Hepatocyte (in vitro differentiated cells): ENCODE measurements at regions not wholly inside any gene's neighbourhood (a gene's known extent, or its start where the extent isn't known, plus 50 kb on each side); places are given as distances from the start of the nearest gene placed in this dataset.
A peak's percentile ranks its signal among the peaks of the same experiment; 100 is the strongest.

Source experiments
- DNase-seq: peaks from one replicate; pipeline ENCODE4 v3.0.0-alpha.2; 2016; ENCODE audit warnings: low spot score
- H2AFZ ChIP-seq: fragments of 200-600 bp; sonication (generic); 2 replicates; pipeline ENCODE4 v1.6.0; 2016; ENCODE audit warnings: antibody characterized with exemption, mild to moderate bottlenecking
- H3K27ac ChIP-seq: fragments of 200-600 bp; sonication (generic); 2 replicates; pipeline ENCODE4 v1.5.1; 2016; ENCODE audit warnings: mild to moderate bottlenecking
- H3K27me3 ChIP-seq: fragments of 200-600 bp; sonication (generic); 2 replicates; pipeline ENCODE4 v1.6.1; 2016
- H3K36me3 ChIP-seq: fragments of 200-600 bp; sonication (generic); replicated peaks from 2 replicates; pipeline ENCODE4 v1.5.1; 2016; ENCODE audit warnings: low read depth; ENCODE audit not compliant: insufficient read depth
- H3K4me1 ChIP-seq: fragments of 200-600 bp; sonication (generic); 2 replicates; pipeline ENCODE4 v1.5.1; 2016; ENCODE audit warnings: mild to moderate bottlenecking, moderate library complexity; ENCODE audit not compliant: insufficient read depth
- H3K4me2 ChIP-seq: fragments of 200-600 bp; sonication (generic); 2 replicates; pipeline ENCODE4 v1.6.0; 2016
- H3K4me3 ChIP-seq: fragments of 200-600 bp; sonication (generic); 2 replicates; pipeline ENCODE4 v1.5.1; 2016; ENCODE audit warnings: mild to moderate bottlenecking
- H3K79me2 ChIP-seq: fragments of 200-600 bp; sonication (generic); 2 replicates; pipeline ENCODE4 v1.6.0; 2017; ENCODE audit warnings: mild to moderate bottlenecking
- H3K9me2 ChIP-seq: fragments of 200-600 bp; sonication (generic); replicated peaks from 2 replicates; pipeline ENCODE4 v1.6.0; 2017; ENCODE audit warnings: mild to moderate bottlenecking; ENCODE audit not compliant: insufficient read depth
- H3K9me3 ChIP-seq: fragments of 200-600 bp; sonication (generic); 2 replicates; pipeline ENCODE4 v1.5.1; 2016; ENCODE audit warnings: low read depth, mild to moderate bottlenecking
- H4K20me1 ChIP-seq: fragments of 200-600 bp; sonication (generic); 2 replicates; pipeline ENCODE4 v1.6.0; 2016; ENCODE audit warnings: mild to moderate bottlenecking; ENCODE audit not compliant: insufficient read depth, poor library complexity, severe bottlenecking
- EZH2 ChIP-seq: fragments of 200-600 bp; sonication (generic); IDR thresholded peaks from 2 replicates; pipeline ENCODE4 v1.6.1; 2016; ENCODE audit warnings: antibody characterized with exemption, mild to moderate bottlenecking, borderline replicate concordance
- EZH2phosphoT487 ChIP-seq: fragments of 200-600 bp; sonication (generic); IDR thresholded peaks from one replicate; pipeline ENCODE4 v1.6.1; 2018; ENCODE audit warnings: antibody characterized with exemption, mild to moderate bottlenecking, low read depth, moderate library complexity; ENCODE audit not compliant: unreplicated experiment, severe bottlenecking
- WGBS: methylation state at CpG from one replicate; pipeline ENCODE4 v1.1.6; 2016; ENCODE audit warnings: low lambda C conversion rate; ENCODE audit errors: missing lambda C conversion rate; 5-methylcytosine and 5-hydroxymethylcytosine counted together
- TF ChIP-seq, protein P1 (sequence below): fragments of 200-600 bp; sonication (generic); IDR thresholded peaks from 2 replicates; pipeline ENCODE4 v1.5.1; 2016; ENCODE audit warnings: antibody characterized with exemption, mild to moderate bottlenecking; ENCODE audit not compliant: poor library complexity

DNA sequence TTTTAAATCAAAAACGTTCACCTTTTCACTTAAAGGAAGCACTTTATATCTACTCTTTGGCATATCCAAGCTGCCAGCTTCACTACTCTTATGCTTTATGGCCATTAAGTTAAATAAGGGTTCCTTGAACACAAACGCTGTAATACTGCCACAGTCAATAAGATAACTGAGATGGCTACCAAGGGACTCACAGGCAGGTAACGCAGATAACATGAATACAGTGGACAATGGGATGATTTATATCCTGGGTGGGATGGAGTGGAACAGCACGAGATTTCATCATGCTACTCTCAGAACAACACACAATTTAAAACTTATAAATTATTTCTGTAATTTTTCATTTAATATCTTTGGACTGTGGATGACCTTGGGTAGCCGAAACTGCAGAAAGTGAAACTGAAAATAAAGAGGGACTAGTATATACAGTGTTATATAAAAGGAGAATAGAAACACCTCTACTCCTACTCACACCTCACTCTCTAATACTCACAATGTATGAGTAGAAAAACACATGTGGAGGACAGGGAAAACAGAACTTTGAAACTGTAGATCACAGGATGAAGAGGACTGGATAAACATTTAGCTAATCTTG, 367.3 kb downstream of the C12orf50 start:
- no peak overlapping the region for H3K27ac ChIP-seq
- no peaks in the 10 kb centered on the region for H4K20me1 ChIP-seq
- H3K36me3 ChIP-seq = no peaks in the 10 kb centered on the region
- H3K4me2 ChIP-seq = peak overlapping the region; percentile 41
- no peaks in the 10 kb centered on the region for H3K9me3 ChIP-seq
- H3K27me3 ChIP-seq = no peaks in the 10 kb centered on the region
- no peak for TF ChIP-seq EZH2
- DNase-seq = no peak
- no peaks in the 10 kb centered on the region for H3K9me2 ChIP-seq
- 67% methylated on average over 5 of the region's 5 CpGs for WGBS
- H3K4me3 ChIP-seq = no peak overlapping the region
- no peaks in the 10 kb centered on the region for H3K4me1 ChIP-seq
- no peaks in the 10 kb centered on the region for H3K79me2 ChIP-seq
- H2AFZ ChIP-seq = peak overlapping the region; percentile 2

DNA sequence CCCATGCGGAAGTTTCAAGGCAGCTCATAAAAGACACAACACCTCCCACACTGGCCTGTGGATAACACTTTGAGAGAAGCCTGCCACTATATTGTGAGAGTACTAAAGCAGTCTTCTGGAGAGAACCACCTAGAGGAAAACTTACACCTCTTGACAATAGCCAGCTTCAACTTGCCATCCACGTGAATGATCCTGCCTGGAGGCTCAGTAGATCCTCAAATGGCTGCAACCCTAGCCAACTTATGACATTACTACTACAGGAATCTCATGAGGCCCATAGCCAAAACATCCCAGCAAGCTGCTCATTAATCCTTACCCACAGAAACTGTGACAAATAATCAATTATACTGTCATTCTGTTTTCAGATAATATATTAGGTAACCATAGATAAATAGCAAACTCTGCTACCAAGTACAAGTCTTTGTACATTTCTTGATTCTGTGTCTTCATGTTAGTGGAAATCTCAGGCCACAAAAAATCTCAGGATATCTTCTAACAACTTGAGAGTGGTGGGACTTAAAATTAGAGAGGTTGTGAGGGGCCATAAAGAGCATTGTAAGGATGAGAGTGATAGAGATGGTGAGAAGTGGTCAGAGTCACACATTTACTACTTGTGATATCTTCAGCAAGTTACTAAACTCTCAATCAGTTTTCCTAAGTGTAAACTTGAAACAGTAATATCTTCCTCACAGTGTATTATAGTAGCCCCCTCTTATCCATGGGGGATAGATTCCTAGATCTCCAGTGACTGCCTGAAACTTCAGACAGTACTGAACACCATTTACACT, 368.0 kb downstream of the C12orf50 start:
- no peak for DNase-seq
- H4K20me1 ChIP-seq = no peaks in the 10 kb centered on the region
- no peaks in the 10 kb centered on the region for H3K27me3 ChIP-seq
- no peaks in the 10 kb centered on the region for H3K4me1 ChIP-seq
- no peaks in the 10 kb centered on the region for H3K9me3 ChIP-seq
- H3K9me2 ChIP-seq = no peaks in the 10 kb centered on the region
- H3K4me2 ChIP-seq = peak overlapping the region; percentile 41
- H3K36me3 ChIP-seq = no peaks in the 10 kb centered on the region
- H3K79me2 ChIP-seq = no peaks in the 10 kb centered on the region
- peak overlapping the region; percentile 2 for H2AFZ ChIP-seq
- 65% methylated on average over 2 of the region's 2 CpGs for WGBS
- no peak overlapping the region for H3K27ac ChIP-seq
- no peak for TF ChIP-seq EZH2
- TF ChIP-seq EZH2phosphoT487 = no peak
- TF ChIP-seq, protein P1, sequence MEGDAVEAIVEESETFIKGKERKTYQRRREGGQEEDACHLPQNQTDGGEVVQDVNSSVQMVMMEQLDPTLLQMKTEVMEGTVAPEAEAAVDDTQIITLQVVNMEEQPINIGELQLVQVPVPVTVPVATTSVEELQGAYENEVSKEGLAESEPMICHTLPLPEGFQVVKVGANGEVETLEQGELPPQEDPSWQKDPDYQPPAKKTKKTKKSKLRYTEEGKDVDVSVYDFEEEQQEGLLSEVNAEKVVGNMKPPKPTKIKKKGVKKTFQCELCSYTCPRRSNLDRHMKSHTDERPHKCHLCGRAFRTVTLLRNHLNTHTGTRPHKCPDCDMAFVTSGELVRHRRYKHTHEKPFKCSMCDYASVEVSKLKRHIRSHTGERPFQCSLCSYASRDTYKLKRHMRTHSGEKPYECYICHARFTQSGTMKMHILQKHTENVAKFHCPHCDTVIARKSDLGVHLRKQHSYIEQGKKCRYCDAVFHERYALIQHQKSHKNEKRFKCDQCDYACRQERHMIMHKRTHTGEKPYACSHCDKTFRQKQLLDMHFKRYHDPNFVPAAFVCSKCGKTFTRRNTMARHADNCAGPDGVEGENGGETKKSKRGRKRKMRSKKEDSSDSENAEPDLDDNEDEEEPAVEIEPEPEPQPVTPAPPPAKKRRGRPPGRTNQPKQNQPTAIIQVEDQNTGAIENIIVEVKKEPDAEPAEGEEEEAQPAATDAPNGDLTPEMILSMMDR = no peak
- no peak overlapping the region for H3K4me3 ChIP-seq

DNA sequence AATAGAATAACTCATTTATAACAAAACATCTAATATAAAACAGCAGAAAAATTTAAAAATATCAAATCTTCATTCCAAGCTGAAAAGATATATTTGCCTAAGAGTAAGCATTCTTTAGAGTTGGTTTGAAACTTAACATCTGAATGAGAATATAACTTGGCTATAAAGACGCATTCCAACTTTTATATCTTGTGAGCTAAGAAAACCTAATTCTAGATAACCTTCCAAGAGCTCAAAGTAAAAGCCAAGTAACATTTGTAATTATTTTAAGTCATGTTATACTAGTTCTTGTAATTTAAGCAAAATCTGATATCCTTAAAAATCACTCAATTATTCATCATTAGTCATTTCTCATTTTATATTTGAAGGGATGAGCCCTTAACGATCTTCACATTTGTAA, 368.9 kb downstream of the C12orf50 start:
- Histone ChIP-seq H3K9me2 (no peaks in the 10 kb centered on the region), H3K4me2 (no peak overlapping the region), H3K27ac (no peak overlapping the region), H3K4me1 (no peaks in the 10 kb centered on the region), H4K20me1 (no peaks in the 10 kb centered on the region), H3K36me3 (no peaks in the 10 kb centered on the region), H3K9me3 (no peaks in the 10 kb centered on the region), H3K27me3 (no peaks in the 10 kb centered on the region), H3K4me3 (no peak overlapping the region), H3K79me2 (no peaks in the 10 kb centered on the region), H2AFZ (no peak overlapping the region)
- WGBS = 92% methylated on average over 2 of the region's 2 CpGs
- DNase-seq = no peak
- TF ChIP-seq EZH2 (no peak), EZH2phosphoT487 (no peak)
- TF ChIP-seq, protein P1 = no peak

DNA sequence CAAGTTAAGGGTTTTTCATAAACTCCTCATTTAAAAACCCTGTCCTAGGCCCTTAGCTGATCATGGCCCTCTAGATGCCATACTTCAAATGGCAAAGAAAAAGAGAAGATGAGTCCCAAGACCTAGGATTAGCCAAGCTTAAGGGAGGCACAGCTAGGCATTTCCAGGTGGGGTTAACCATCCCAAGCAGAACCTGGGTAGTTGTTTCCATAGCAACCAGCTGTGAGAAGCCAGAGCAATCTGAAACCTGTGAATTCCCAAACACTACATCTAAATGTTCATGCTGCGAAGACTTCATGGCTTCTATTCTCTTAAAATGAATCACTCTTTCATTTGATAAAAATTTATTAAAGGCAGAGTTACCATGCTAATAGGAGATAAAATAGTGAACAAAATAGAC, 372.9 kb downstream of the C12orf50 start:
- Histone ChIP-seq H3K4me1 (no peaks in the 10 kb centered on the region), H3K4me2 (no peak overlapping the region), H3K27me3 (no peaks in the 10 kb centered on the region), H4K20me1 (no peaks in the 10 kb centered on the region), H3K79me2 (no peaks in the 10 kb centered on the region), H3K9me3 (no peaks in the 10 kb centered on the region), H2AFZ (no peak overlapping the region), H3K4me3 (no peak overlapping the region), H3K36me3 (no peaks in the 10 kb centered on the region), H3K27ac (no peak overlapping the region), H3K9me2 (no peaks in the 10 kb centered on the region)
- no peak for TF ChIP-seq EZH2
- TF ChIP-seq EZH2phosphoT487 = no peak
- TF ChIP-seq, protein P1 = no peak
- 93% methylated on average over 1 of the region's 1 CpG for WGBS
- no peak for DNase-seq
